SIG-M5 treated with dmso at 0.1 percent for 504 hours (cell line): ENCODE measurements at regions not wholly inside any gene's neighbourhood (a gene's known extent, or its start where the extent isn't known, plus 50 kb on each side); places are given as distances from the start of the nearest gene placed in this dataset.
"Not testable (repeated sequence)": the region's sequence is repeated elsewhere in the genome, so short reads cannot be mapped to it uniquely, and the experiment has no call there.

Experiments
- DNase-seq: peaks from one replicate; lab custom pipeline; 2025; ENCODE audit not compliant: unreplicated experiment; lab: John Stamatoyannopoulos, UW

DNA sequence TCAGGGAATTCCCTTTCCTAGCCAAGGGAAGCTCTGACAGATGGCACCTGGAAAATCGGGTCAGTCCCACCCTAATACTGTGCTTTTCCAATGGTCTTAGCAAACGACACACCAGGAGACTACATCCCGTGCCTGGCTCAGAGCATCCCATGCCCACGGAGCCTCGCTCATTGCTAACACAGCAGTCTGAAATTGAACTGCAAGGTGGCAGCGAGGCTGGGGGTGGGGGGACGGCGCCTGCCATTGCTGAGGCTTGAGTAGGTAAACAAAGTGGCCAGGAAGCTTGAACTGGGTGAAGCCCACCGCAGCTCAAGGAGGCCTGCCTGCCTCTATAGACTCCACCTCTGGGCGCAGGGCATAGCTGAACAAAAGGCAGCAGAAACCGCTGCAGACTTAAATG lies 279.5 kb upstream of the LUZP2 start:
- not testable (repeated sequence) for DNase-seq

DNA sequence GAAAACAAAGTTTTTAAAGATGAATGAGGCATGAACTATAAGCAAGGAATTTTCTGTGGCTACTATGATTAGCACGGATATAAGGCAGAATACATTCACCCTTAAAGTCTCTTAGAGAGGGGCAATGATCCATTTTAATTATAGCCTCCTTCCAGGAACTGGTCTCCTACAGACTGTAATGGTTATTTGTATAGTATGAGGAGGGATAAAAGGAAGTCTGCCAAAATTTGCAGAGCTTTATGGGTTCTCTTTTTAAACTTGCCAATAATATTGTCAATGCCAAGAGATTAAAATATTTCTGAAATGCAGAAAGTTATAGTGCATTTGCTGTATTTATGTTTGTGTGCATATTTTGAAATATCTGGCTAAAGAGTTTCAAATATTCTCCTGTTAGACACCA lies 271.4 kb upstream of the LUZP2 start:
- no peak for DNase-seq

DNA sequence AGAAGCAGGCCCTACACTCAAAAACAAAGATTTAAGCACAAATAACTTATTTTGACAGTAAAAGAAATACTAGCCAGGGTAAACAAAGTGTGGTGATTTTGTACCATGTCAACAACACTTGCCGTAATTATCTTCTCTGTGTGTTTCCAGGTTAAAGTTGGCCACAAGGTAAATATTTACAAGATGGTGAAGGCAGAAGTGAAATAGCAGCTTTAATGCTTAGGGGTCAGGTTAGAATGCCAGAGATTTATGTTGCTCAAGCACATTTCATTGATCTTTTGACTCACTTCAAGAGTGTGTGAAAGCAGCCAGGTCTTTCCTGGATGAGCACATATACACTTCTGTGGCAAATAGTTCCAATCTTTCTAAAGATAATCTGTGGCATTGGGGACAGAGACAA lies 270.2 kb upstream of the LUZP2 start:
- no peak for DNase-seq

DNA sequence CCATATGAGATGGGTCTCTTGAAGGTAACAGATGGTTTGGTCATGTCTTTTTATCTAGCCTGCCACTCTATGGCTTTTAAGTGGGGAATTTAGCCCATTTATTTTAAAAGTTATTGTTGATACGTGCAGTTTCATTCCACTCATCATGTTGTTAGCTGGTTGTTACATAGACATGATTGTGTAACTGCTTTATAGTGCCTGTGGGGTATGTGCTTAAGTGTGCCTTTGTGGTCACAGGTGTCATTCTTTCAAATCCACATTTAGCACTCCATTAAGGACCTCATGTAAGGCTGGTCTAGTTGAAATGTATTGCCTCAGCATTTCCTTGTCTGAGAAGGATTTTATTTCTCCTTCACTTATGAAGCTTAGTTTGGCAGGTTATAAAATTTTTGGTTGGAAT lies 263.8 kb upstream of the LUZP2 start:
- no peak for DNase-seq

DNA sequence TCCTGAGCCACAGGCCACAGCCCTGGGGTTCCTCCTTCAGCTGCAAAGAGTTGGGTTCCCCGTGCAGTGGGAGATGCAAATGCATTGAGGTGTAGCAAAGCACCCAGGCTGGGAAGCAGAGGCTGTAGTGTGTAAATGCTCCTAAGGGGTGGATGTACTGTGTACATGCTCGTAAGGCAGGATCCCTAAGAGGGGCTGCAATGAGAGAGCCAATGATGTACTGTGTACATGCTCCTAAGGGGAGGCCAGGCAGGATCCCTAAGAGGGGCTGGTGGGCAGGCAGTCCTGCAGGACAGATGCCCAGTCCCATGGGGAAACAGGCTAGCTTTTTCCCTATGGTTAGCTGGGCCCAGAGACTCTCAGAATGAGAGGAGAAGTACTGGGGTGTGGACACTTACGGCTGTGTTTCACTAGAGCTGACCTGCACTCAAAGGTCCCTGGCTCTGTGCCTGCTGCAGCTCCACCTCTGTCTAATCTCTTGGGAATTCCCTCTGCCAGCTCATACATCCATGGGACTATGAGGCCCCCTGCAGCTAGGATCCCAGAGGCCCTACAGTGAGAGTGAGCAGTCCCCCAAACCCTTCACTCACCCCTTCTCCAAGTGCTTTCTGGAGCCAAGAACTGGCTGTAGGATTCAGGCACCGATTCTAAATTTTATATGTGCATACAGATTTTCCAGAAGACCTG lies 261.9 kb upstream of the LUZP2 start:
- no peak for DNase-seq

DNA sequence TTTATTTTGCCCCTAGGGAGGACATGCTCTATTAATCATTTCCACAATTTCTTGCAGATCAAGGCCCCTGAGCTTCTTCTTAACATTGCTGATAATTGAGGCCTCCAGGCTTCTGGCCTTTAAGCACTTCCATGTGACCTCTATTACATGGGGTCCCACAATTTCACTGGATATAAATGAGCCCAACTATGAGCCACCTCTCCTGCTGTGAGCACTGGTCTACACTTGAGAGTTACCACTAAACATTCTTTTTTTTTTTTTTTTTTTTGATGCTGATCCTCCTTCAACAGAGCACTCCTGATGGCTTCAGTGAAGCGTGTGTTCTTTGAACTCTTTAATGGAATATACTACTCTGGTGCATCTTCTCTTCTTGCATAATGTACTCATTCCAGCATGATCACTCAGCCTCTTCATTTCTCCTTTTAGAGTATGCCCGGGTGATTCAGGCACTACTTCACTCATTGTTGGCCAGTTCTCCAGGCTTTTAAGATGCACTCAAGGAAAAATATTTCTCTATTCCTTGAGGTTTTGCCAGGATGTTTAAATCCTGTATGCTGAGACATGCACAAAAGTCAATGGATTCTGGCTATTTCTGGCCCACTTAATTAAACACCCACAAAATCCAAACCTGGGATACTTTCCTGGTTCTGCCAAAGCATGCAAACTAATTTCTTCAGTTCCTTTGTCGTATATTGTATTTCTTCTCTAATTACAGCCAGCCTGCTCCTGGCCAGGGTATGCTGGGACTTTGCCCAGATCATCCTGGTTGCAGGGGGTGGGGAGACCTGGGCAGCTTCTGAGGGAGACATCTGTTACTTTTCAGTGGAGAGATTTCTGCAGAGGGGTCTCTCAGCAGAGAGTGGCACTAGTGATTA lies 257.8 kb upstream of the LUZP2 start:
- no peak for DNase-seq

DNA sequence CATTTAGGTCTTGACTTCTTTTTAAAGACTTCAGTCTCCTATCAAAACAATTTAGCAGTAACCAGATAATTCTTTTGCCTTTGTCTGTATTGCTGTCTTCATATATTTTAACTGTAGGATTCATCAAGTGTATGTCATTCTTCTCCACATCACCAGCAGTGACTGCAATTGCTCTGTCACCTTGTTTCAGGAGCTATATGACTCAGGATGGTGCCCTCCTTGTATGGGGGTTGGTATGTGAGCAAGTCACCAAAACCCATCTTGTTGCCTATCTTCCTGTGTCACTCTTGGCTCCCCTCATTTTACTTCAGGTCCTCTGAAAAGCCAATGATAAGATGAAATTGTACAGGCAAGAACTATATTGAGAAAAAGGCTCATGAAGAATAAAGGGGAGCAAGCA lies 256.9 kb upstream of the LUZP2 start:
- DNase-seq = no peak

DNA sequence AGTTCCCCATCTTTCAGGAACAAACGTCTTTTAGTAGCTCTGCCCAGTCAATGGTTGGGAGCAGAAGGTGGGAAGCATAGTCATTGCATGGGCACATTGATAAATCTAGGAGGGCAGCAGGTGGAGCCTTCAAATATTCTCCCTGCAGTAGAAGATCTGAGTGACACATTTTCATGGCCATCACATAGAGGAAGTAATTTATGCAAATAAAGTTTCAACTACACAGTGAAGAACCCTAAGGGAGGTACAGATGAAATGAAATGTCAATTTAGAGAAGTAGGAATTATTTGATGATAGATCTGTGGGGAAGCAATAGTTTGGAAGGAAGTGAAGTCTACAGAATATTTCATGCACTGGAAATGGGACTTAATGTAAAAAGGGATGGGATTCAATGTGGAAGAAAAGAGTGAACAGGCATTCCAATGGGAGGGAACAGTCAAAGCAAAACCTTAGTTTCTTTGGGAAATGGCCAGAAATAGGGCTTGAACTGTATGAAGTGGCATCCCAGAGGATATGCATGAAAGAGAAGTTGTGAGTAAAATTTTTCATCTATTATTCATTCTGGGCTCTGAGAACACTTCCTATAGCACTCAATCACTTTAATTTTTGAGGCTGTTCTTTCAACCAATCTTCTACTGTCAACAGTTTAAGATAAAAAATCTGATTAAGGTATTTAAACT lies 256.2 kb upstream of the LUZP2 start:
- no peak for DNase-seq

DNA sequence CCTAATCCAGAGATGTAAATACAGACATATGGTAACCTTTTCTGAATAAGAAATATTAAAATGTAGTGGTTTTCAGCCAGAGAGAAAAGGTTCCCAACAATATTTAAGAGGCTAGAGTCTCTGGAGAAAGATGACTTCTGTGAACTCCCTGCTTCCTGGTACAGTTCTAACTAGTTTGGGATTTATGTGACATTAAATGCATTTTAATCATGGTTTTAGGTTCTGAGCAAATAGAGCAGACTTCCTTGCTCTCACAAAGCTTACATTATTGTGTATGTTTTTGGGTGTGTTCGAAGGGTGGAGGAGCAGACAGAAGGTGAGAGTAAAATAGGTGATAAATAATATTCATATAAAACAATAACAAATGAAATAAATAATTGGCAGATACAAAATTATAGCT lies 250.1 kb upstream of the LUZP2 start:
- no peak for DNase-seq

DNA sequence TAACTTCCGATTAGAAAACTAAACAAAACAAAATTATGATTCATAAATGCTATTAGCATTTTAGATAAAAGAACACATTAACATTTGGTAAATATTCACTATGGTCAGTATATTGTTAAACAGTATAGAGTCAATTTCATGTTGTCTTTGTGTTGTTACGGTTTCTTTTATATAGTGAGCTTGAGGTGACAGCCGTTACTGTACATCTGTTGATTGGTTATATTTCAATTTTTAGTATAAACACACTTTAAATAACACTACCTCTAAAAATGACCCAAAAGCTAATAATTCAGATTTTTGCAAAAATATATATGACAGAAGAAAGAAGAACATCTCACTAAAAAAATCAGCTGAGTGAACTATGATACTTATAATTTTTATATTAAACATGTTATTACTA lies 249.0 kb upstream of the LUZP2 start:
- no peak for DNase-seq

DNA sequence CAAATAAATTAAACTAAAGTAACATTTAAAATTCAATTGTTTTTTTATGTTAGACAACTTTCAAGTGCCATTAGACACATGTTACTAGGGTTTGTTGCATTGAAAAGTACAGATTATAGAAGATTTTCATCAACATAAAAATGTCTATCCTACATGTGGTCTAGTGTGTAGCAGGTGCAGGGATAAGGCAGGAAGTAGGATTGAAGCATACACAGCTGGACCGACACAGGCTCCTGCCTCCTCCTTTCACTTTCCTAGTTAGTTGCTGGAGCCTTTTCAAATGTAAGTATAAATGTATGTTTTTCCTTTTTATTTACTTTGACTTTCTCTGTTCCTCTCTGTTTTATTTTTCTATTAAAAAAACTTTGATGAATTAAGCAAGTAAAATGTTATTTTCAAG lies 246.9 kb upstream of the LUZP2 start:
- no peak for DNase-seq

DNA sequence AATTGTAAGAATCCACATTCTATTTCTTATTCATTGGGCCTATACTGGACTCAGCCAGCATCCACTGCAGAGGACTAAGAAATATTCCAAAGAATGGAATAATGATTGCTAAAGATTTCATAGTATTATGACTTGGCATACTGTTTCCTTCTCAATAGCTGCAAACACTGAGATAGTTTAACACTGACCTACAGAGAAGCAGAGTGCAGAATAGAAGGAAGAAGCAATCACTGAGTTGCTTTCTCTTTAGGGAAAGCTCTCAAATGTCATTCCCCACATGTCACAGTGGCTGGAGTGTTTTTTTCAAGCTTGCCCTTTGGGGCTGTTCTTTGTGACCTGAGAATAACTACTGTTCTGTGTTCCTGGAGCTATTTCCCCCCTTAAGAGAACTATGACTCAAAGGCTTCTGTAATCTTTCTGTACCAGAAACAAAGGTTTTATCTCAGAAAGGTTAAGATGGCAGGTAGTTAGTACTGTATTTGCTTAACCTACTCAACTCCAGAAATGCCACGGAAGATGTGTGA lies 243.6 kb upstream of the LUZP2 start:
- no peak for DNase-seq

DNA sequence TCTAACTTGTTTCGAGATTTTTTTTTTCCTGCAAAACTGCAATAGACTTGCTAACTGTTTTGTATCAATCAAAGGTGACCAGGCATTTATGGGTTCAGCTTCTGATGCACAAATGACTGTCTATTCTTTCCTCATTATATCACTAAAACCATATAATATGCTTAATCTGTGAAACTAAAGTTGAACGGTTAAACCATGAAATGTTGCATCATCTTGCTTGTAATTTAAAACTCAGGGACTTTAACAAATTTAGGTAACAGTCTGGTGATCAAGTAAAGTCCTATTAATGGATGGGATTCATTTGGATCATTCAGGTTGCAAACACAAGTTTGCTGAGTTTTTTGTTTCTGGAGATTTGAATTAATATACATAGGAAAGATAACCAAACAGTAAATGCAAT lies 232.0 kb upstream of the LUZP2 start:
- no peak for DNase-seq

DNA sequence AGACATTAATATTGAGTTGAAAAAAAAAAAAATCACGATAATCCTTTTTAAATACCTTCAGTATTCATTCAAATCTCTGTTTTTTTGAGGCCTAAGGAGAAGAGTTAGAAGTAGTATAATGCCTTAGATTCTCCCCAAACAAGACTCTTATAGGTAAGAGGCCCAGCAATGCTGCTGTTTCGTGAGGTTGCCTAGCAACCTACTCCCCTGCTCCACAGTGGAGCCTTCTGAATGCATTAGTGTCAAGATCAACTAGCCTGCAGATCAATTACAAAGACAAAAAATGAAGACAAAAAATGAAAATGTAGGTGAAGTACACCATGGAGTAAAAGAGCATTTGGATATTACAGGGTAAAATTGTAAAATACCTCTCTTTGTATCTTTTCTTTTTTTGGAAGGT lies 229.8 kb upstream of the LUZP2 start:
- no peak for DNase-seq

DNA sequence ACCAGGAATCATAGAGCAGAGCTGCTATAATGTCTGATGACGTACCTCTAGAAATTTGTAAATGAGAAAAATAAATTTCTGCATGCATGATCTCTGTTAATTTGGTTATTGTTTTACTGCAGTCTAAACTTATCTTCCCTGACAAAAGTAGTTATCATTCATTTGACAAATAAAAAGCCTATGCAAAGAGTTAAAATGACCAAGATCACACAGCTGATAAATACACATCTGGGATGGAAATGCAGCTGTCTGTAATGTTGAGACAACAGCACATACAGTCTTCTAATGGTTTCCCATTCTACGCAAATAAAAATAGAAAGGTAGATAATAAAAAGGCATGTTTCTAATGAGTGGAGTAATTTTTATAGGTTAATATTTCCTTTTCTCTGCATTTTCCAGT lies 225.1 kb upstream of the LUZP2 start:
- DNase-seq = no peak

DNA sequence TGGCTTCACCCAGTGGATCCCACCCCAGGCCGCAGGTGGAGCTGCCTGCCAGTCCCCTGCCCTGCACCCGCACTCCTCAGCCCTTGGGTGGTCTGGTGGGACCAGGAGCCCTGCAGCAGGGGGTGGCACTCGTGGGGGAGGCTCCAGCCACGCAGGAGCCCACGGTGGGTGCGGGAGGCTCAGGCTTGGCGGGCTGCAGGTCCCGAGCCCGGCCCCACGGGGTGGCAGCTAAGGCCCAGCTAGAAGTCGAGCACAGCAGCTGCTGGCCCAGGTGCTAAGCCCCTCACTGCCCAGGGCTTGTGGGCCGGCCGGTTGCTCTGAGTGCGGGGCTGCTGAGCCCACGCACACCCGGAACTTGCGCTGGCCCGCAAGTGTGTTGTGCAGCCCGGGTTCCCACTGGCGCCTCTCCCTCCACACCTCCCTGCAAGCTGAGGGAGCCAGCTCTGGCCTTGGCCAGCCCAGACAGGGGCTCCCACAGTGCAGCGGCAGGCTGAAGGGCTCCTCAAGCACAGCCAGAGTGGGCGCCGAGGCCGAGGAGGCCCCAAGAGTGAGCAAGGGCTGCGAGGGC lies 222.6 kb upstream of the LUZP2 start:
- DNase-seq = not testable (repeated sequence)

DNA sequence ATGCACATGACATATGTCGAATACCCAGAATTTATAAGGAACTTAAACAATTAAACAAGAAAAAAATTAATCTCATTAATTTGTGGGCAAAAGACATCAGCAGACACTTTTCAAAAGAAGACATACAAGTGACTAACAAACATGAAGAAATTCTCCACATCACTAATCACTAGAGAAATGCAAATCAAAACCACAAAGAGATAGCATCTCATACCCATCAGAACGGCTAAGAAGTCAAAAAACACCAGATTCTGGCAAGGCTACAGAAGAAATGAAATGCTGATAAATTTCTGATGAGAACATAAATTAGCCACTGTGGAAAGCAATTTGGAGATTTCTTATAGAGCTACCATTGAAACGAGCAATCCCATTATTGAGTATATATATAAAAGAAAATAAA lies 210.6 kb upstream of the LUZP2 start:
- DNase-seq = no peak

DNA sequence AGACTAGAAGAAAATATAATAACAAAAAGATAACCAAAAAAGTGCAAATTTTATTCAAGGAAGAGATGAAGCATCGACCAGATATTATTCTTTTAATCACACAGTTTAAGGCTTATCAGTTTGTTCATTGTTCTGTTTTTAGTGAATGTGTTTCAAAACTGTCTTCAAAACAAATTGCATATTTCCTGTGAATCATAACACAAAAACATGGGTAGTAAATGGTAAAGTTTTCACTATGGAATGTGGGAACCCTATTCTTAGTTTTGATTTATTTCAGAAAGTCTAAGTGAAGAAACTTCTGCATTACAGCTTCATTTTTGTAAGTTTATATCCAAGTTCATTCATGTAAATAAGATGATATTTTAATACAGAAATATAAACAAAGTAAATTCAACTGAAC lies 207.6 kb upstream of the LUZP2 start:
- DNase-seq = no peak

DNA sequence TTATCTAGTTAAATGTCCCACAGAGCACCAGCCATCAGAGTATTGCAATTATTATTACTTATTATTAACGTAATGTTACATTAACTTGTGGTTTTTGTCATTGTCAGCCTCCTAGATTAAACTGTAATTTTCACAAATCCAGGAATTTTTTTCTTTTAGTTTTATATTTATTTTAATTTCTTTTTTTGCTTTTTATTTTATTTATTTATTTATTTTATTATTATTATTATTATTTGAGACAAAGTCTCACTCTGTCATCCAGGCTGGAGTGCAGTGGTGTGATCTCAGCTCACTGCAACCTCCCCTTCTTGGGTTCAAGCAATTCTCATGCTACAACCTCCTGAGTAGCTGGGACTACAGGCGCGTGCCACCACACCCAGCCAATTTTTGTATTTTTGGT lies 202.9 kb upstream of the LUZP2 start:
- no peak for DNase-seq

DNA sequence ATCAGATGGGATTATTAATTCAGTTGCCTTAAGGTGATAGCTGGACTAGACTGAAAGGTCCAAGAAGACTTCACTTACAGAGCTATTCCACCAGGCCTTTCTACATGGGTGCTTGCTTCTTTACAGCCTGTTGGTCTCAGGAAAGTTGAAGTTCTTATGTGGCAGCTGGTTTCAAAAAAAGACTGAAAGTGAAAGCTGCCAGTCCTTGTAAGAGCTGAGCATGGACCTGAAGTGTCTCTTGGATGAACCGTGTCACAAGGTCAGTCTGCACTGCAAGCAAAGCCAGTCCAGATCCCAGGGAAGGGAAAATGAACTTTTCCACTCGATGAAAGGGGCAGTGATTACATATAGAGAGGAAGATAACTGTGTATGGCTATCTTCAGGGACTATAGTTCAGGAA lies 201.5 kb upstream of the LUZP2 start:
- no peak for DNase-seq

DNA sequence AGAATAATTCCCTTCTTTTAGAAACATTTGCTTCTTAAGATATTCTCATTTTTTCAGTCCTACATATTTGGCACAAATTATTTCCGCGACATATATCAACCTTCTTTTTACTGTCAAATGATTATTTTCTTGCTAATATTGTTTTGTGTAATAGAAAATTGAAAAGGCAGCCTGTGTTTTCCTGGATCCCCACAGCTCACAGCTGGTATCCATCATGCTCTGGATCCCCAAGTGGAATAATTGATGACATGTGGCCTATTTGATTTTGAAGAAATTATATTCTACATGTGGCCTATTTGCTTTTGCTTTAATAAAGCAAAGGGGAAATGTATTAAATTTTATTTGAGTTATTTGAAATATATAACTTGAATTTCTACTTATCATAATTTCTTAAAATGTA lies 199.4 kb upstream of the LUZP2 start:
- no peak for DNase-seq

DNA sequence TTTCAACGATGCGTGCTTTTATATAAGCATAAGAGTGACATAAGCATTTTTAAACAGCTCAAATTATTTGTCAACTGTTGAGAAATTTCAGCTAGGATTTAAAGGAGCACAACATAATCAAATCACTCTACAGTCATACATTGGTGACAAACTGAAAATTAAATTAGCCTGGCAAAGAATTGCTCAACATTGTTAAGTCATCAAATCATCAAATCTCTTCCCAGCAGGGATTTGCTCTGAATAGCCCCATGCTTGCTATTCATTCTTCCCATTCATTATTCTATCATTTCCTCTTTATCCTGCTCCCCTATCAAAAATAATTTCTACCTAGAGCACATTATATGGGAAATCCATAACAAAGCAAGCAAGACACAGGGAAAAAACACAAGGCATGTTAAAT lies 198.7 kb upstream of the LUZP2 start:
- no peak for DNase-seq
